ENCODE measurements at regions not wholly inside any gene's neighbourhood (a gene's known extent, or its start where the extent isn't known, plus 50 kb on each side); places are given as distances from the start of the nearest gene placed in this dataset.
"Not testable (repeated sequence)": the region's sequence is repeated elsewhere in the genome, so short reads cannot be mapped to it uniquely, and the experiment has no call there.

DNA sequence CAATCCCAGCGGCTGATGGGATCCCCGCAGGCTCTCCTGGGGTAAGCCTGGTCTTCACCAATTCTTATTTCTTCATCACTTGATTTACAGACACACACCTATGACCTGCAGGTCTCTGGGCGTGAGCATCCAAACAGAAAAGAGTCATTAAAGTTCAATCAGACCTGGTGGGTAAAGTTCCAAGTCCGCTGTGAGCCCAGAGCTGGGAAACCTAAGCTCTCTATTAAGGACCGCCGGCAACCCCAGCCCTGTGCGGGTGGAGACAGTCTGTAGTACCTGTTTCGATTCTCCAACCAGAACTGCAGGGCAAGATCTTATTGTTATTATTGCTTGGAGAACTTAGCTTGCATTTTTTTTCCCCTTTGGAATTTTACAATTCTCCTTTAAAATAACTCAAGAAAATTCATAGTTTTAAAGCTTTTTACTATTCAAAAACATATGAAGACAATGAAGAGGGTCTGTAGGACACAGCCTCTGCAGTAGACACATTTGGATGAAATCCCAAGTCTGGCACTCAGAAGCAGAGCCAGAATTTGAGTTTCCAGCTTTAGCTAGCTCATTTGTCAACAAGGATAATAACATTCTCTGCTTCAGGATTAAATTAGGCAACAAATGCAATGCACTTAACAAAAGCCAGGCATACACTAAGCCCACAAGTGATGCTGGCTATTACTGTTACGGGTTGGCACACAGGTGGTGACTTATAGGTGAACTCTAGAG lies 376.4 kb downstream of the INSIG2 start:
- no peak for DNase-seq (ENCODE audit: low read depth)

DNA sequence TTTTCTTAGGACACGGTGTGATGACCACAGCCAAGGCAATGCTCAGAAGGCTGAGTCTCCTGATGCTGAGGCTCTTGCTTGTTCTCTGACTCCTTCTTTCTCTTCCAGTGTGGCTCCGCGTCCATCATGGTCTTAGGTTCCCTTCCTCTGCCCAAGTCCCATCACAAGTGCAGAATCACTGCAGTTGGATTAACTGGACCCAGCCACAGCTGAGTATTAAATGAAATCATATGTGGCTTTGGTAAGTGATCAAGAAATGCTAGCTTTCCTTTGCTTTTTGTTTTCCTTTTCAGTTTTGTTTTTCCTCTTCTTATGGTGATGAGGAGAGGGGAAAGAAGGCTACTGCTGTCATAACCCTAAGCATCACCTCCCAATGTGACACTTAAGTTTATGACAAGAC lies 375.8 kb downstream of the INSIG2 start:
- DNase-seq (ENCODE audit: low read depth) = no peak

DNA sequence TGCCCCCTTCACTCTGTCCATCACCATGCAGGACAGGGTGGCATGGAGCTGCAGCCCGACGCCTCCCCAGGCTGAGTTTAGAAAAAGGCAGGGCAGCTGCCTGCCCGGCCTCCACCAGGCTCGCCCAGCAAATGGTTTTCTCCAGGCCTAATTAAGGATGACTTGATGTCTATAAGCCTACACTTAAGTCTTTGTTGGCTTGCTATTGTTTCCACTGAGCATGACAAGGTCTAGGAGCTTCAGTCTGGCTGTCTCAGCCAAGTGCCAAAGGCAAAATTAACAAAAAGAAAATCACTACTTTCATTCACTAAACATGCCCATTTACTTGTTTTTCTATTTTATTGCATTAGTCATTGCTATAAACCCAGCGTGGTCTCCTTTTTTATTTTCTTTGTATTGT lies 372.2 kb downstream of the INSIG2 start:
- no peak for DNase-seq (ENCODE audit: low read depth)

DNA sequence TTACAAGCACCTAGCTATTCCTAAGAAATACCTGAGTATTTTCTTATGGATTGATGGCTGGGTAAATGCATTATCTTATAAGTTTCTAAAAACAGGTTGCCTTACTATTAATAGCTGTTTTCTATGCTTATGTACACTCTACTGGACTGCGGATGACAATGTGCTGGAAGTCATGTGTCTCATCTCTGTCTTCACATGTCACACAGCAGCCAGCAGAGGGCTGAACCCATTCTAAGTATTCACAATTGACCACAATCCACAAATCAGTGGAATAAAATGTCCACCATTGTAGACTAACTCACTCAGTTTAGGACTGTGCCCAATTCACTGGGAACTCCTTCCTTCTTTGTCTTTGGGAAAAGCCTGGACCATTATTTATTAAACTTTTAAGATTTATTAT lies 371.2 kb downstream of the INSIG2 start:
- no peak for DNase-seq (ENCODE audit: low read depth)

DNA sequence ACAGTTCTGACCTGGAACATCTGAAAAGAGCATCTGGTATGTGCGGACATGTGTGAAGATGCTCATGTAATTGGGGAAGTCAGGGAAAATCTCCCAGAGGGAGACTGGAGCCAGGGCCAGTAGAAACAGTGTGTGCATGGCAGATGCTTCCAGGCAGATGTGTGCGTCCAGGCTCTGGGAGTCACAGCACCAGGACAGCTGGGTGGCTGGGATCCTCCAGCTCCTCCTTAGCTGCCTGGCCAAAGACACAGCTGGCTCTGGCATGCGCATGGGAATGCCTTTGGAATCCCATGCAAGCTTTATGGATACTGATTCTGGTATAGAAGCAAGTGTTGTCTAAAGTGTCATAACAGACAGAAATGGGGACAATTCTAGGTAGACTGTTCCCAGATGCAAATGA lies 369.7 kb downstream of the INSIG2 start:
- DNase-seq (ENCODE audit: low read depth) = no peak

DNA sequence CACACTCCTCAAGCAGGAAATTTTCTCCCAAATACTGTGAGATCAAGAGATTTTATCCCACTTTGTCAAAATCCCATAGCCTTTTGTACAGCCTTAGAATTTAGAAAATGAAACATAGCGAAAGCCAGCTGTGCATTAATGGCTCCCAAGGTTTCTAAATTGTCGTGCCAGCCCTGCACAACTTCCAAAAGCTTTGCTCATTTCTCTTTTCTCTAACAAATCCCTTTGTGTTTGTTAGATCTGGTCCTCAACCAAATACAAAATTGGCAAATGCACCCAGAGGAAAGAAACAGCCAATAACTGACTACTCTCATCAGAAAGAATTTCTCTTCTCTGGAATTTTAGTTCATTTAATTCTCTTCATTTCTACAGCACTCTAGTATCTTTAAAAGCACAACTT lies 361.1 kb downstream of the INSIG2 start:
- DNase-seq (ENCODE audit: low read depth) = no peak

DNA sequence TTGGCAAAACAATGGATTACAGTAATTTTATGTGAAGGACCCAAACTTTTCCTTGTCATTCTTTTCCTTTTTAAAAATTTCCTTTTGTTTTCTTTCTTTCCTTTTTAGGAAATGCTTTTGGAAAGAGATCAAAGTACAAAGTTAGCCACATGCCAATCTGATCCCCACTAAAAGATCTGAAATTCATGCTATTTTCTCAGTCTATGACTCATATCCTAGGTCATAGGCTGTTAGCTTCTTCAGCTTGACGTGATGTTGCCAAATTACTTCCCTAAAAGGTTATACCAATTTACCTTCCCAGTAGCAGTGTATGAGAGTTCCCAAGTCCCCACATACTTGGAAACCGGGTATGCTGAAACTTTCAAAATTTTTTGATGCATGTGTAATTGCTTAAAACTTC lies 355.3 kb downstream of the INSIG2 start:
- no peak for DNase-seq (ENCODE audit: low read depth)

DNA sequence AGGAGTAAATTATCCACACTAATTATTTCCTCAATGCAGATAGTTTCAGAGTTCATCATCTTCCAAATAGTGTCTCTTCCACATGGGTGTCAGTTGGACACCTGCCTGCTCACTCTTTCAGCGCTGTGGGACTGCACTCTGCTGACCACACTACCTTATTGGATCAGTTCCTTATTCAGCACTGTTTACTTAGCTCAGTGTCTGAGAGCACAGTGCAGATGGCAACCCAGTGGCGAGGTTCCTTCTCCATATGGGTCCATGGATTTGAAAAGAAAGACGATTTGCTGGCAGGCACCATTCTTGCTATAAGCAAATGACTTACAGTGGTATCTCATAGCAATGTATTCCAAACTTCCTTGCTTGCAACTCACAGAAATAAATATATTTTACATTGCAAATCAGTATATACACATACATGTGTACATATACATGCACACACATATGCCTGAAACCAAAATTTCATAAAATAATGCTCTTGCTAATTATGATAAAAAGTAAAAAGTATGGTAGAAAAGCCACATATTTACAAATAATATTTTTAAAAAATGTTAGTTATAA lies 354.8 kb downstream of the INSIG2 start:
- no peak for DNase-seq (ENCODE audit: low read depth)

DNA sequence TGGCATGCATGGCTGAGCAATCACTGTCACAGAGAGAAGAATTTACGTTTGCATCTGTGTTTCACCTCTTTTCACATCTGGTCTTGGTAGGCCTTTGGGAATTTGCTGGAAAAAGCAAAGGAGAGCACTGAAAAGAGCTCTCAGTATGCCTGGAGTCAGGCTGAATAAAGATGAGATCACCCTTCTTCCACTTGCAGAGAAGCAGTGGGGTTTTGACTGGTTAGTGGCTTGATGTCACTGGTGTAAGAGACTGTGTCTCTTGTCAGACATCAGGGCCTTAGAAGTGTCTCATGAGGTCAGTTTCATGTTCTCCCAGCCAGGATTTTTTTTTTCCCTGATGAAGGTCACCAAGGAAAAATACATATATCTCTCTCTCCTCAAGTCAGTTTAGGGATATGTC lies 353.8 kb downstream of the INSIG2 start:
- DNase-seq (ENCODE audit: low read depth) = no peak

DNA sequence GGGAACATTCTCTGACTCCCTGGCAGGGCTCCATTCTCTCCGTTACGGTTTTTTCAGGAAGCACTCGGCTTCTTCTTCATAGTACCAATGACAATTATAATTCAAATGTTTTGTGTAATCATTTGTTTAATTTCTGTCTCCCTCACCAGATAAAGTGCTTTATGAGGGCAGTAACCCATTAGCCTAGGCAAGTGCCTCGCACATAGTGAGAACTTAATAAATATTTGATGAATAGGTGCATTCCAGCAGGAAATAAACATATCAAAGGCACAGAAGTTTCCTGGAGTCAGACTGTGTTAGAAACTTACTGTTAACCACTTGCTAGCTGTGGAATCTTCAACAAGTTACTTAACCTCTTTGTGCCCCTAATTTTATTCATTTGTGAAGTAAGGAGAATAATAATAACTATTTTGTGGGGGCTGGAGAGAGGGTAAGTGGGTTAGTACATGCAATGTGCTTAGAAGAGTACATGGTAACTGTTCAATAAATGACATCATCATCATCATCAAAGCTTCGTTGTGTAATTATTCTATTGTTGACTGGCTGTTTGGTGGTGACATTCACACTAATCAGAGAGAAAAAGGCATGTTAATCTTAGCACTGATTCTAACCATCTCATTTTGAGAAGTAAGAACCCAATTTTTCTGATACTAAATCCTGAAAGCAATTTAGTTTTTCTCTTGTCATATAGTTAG lies 352.3 kb downstream of the INSIG2 start:
- no peak for DNase-seq (ENCODE audit: low read depth)

DNA sequence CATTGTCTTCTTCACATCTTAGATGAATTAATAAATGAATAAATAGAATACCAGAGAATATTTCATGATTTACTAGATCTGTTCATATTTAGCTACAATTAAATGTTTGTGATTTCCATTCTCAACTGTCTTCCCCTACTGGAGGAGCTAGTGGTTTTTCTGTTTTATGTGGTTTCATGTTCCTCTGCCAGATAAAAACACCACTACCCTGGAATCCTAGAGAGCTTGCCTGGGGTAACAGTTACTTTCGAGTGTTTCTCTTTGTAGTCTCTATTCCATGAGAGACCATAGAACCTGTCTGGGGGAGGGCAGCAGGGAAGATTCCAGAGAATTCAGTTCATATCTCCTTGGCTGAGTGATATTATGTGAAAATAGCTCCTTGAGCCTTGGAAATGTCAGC lies 349.2 kb downstream of the INSIG2 start:
- DNase-seq (ENCODE audit: low read depth) = no peak

DNA sequence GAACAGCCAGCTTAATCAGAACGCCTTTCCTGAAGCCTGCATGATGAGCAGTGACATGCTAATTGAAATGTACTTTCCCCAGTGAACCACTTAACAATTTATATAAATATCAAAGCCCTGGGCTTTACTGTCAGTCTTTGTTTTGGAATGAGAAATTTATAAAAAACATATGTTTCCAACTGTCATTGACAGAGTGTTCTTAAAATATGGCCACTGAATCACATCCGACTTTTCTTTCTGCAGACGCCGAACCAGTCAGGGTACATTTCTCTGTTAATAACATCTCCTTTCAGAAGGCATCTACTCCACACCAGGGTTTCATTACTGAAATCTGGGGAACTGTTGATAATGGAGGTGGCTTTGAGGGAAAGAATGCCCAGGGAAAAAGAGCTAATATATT lies 343.7 kb downstream of the INSIG2 start:
- DNase-seq (ENCODE audit: low read depth) = no peak

DNA sequence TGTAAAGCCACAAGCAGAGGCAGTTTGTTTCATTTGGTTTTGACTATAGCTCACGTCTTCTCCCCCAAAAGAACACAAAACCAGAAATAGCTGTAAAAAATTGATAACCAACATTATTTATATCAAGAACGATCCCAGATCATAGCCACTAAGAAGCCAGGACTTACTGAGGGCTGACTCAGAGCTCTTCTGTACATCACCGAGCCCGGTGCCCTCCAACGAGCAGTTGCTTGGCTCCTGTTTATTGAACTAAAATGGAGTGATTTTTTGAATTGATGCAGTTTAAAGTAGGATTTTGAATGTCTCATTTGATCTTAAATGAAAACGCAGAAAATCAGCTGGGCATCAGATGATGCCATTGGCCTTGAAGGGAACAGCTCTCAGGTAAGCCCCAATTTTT lies 343.3 kb downstream of the INSIG2 start:
- no peak for DNase-seq (ENCODE audit: low read depth)

DNA sequence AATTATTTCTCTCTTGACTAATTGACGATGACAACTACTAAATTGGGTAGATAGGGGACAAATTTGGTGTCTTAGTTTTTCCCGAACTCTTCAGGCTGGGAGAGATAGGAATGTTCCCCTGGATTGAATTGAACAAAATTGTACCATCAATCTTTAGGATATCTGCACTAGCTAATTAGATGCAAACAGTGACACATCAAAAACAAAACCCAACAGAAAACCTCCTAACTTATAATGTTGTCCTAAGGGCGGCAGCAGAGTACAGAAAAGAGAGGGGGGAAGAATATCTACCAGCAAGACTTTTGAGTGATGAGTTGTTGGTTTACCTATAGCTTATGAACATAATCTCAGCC lies 342.9 kb downstream of the INSIG2 start:
- no peak for DNase-seq (ENCODE audit: low read depth)

DNA sequence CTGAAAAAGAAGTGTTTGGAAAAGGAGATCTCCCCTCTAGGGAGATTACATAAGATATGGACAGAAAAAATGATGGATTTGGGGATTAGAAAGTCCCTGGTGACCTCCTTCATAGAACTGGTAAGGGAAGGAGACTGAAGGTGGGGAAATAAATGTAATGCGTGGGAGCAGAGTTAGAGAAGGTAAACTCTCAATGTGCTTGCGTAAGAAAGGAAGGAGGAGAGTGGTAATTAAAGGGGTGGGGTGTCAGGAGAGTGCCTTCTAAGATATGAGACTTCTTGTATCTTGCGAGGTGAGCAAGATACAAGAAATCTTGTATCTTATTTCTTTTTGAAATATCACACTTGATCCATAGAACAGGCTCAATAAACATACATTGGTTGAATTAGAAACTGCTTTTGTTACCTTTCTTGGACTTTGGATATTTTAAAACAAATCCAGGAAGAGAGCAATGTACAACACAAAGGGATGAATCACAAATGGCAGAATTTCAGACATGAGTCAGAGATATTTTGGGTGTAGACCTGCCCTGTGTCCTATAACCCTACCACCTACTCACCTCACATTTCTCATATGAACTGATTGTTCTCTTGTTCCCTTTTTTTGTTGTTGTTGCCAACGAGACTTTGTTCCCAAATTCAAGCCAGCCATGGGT lies 342.4 kb downstream of the INSIG2 start:
- DNase-seq (ENCODE audit: low read depth) = no peak

DNA sequence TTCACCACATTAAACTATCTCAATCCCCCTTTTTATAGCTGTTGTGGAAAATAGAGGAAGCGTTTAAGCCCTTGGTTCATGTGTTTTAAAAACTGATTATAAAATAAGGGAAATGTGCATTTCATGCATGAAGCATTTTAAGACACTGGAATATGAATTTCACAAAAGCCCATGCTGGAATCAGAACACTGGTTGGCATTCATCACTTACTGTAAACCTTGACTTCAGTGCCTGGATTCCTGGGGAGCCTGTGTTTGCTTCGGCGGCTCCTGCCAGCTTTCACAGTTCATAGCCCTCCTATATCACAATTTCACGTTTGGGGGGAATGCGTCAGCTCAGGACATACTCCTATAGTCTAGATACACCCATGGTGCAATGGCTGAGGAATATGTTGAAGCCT lies 336.9 kb downstream of the INSIG2 start:
- DNase-seq (ENCODE audit: low read depth) = no peak

DNA sequence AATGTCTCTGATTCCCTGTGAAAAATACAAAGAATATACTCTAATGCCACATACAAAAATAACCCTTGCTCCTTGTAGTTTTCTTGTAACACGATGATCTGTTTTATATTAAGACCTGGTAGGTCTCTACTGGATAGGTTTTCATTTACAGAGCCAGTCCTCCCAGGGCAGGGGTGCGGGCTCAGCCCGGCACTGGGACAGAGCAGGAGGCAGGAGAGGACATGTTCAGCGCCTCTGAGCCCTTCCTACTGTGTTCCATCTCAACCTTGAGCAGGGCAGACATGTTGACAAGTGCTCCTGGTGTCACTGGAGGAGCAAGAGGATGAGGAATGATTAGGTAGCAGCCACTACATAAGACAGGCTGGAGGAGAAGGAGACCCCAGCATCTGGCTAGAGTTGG lies 335.5 kb downstream of the INSIG2 start:
- no peak for DNase-seq (ENCODE audit: low read depth)

DNA sequence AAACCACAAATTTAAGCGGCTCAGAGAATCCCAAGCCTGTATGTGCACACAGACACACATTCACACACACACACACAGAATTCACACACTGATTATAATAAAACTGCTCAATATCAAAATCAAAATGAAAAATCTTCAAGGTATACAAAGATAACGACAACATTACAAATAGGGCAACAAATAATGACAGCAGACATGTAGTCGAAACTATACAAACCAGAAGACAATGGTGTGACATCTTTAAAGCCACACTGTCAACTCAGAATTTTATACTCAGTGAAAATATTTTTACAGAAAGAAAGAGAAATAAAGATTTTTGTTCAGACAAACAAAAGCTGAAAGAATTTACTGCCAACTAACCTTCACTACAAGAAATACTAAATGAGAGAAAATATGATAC lies 333.4 kb downstream of the INSIG2 start:
- DNase-seq (ENCODE audit: low read depth) = no peak

DNA sequence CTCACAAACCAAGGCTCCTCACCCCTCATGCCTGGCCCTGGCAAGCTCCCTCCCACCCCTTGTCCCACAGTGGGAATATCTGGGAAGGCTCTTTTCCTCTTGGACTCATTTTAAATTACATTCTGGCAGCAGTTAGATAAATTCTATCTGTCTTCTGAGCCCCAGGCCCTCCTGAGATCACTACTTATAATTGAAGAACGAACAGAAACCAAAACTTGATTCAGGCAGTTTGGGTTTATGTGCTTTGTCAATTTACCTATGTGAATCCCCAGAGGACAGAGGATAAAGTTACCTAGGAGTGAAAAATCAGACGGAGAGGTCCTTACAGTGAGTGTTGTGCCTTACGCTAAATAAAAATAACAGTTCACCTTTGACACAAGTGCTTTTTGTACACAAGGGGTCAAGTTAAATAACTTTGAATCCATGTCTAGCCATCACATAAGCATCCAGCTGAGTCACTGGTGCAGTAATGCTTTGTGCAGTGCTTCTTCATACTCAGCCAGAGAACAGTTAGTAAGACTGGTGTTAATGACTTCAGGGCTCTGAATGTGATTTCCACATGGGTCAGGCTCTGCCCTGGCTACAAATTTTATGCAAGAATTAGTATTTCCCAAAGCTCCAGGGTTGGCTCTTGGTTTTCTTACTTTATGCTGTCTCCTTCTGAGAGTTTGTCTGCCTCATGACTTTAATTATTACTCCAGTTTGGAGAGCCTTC lies 329.3 kb downstream of the INSIG2 start:
- no peak for DNase-seq (ENCODE audit: low read depth)

DNA sequence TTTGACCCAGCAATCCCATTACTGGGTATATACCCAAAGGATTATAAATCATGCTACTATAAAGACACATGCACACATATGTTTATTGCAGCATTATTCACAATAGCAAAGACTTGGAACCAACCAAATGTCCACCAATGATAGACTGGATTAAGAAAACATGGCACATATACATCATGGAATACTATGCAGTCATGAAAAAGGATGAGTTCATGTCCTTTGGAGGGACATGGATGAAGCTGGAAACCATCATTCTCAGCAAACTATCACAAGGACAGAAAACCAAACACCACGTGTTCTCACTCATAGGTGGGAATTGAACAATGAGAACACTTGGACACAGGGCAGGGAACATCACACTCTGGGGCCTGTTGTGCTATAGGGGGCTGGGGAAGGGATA lies 326.9 kb downstream of the INSIG2 start:
- DNase-seq (ENCODE audit: low read depth) = not testable (repeated sequence)

DNA sequence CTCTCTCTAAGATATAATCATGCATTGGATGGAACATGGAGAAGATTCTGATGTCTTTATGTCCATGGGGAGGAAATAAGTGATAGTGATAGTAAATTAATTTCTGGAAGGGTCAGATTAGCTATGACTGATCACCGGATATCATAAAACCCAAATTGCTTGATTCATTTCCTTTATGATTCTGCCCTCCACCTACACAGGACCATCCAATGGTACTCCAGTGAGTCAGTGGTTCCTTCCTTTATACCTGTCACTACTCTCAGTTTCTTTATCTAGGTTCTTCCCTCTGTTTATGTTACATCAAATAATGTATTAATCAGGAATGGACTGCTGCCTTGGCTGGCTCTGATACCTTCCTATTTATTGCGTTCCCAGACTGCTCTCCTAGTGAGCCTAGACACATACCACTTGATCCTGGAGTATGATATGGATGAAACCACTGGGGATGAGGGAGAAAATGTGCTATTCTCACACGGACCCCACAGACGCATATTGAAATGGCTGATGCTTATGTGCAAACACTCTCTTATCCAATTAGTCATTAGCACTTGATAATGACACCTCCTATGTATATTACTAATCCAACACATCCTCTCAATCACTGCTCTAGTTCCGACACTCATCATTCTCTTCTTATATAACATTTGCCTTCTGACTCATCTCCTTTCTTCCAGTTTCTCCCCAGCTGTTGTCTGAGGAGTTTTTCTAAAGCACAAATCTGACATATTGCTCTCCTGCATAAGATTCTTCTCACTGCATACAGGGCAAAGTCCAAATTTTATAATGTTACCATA lies 315.6 kb downstream of the INSIG2 start:
- DNase-seq (ENCODE audit: low read depth) = no peak

DNA sequence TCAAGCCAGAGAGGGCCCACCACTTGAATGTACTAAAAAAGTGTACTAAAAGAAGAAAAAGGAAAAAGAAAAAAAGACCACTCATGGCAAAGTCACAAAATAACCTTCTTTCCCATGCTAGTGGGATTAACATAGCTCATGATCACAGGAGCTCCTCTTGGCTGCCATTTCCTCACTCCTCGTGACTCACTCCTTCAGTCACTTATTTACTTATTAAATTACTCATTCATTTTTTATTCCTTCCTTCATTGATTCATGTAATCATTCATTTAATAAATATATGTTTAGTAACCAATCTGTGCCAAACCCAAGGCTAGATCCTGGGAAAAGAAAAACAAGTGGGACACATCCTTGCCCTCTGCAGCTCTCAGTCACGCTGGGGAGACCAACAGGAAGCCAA lies 300.5 kb downstream of the INSIG2 start:
- no peak for DNase-seq (ENCODE audit: low read depth)
